HG02884 (cell line): ENCODE measurements at regions not wholly inside any gene's neighbourhood (a gene's known extent, or its start where the extent isn't known, plus 50 kb on each side); places are given as distances from the start of the nearest gene placed in this dataset.

Experiments used
- ATAC-seq: cut with Tn5 transposase; IDR thresholded peaks from one replicate; pipeline ENCODE4 v1.9.1; 2021; ENCODE audit warnings: mild to moderate bottlenecking, moderate library complexity; ENCODE audit not compliant: unreplicated experiment

GRCh38 chr13:32859707-32860292 is 156.4 kb upstream of the KL start:
- ATAC-seq, result no peak

- ATAC-seq, result no peak
Observed at GRCh38 chr13:32861304-32861703, 154.9 kb upstream of the KL start.

- no peak for ATAC-seq
Observed at GRCh38 chr13:32863596-32863995, 152.6 kb upstream of the KL start.

GRCh38 chr13:32866921-32867320 is 149.3 kb upstream of the KL start:
- no peak for ATAC-seq

- no peak for ATAC-seq
Observed at GRCh38 chr13:32877491-32877890, 138.7 kb upstream of the KL start.

GRCh38 chr13:32878163-32878562 is 138.1 kb upstream of the KL start:
- no peak for ATAC-seq

- ATAC-seq, result no peak
Observed at GRCh38 chr13:32880636-32881035, 135.6 kb upstream of the KL start.

GRCh38 chr13:32881074-32881776 is 135.0 kb upstream of the KL start:
- no peak for ATAC-seq

- no peak for ATAC-seq
Observed at GRCh38 chr13:32881777-32882145, 134.5 kb upstream of the KL start.

GRCh38 chr13:32882691-32883090 is 133.5 kb upstream of the KL start:
- no peak for ATAC-seq

- no peak for ATAC-seq
Observed at GRCh38 chr13:32883474-32883873, 132.7 kb upstream of the KL start.

GRCh38 chr13:32887617-32888016 is 128.6 kb upstream of the KL start:
- ATAC-seq, result no peak

GRCh38 chr13:32889986-32890565 is 126.1 kb upstream of the KL start:
- ATAC-seq, result no peak

GRCh38 chr13:32893176-32893575 is 123.0 kb upstream of the KL start:
- ATAC-seq, result no peak

GRCh38 chr13:32894589-32895001 is 121.6 kb upstream of the KL start:
- no peak for ATAC-seq

- no peak for ATAC-seq
Observed at GRCh38 chr13:32895296-32895695, 120.9 kb upstream of the KL start.

- no peak for ATAC-seq
Observed at GRCh38 chr13:32897296-32897695, 118.9 kb upstream of the KL start.

- no peak for ATAC-seq
Observed at GRCh38 chr13:32902029-32902780, 114.0 kb upstream of the KL start.

GRCh38 chr13:32902874-32903273 is 113.3 kb upstream of the KL start:
- ATAC-seq, result no peak

- ATAC-seq, result no peak
Observed at GRCh38 chr13:32903720-32904119, 112.5 kb upstream of the KL start.

GRCh38 chr13:32904266-32904665 is 112.0 kb upstream of the KL start:
- ATAC-seq, result no peak
